ENCODE measurements at regions not wholly inside any gene's neighbourhood (a gene's known extent, or its start where the extent isn't known, plus 50 kb on each side); places are given as distances from the start of the nearest gene placed in this dataset.

DNA sequence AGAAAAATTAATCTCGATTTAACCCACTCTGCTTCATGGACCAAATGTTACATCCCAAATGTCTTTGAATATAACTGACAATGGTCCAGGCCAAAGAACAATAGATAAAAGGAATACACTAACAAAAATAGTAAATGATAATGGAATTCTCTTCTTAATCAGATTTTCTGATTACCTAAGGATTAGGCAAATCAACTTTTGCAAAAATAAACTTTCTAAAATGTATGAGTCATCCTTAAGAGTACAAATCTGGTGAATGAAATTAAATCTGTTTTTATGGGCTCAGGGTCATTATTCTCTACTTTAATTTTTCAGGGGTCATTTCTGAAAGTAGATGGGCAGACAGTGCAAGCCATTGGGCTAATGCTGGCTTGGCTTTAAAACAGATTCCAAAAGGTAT lies 102.1 kb upstream of the FAM13C start:
- TF ChIP-seq, protein P1, sequence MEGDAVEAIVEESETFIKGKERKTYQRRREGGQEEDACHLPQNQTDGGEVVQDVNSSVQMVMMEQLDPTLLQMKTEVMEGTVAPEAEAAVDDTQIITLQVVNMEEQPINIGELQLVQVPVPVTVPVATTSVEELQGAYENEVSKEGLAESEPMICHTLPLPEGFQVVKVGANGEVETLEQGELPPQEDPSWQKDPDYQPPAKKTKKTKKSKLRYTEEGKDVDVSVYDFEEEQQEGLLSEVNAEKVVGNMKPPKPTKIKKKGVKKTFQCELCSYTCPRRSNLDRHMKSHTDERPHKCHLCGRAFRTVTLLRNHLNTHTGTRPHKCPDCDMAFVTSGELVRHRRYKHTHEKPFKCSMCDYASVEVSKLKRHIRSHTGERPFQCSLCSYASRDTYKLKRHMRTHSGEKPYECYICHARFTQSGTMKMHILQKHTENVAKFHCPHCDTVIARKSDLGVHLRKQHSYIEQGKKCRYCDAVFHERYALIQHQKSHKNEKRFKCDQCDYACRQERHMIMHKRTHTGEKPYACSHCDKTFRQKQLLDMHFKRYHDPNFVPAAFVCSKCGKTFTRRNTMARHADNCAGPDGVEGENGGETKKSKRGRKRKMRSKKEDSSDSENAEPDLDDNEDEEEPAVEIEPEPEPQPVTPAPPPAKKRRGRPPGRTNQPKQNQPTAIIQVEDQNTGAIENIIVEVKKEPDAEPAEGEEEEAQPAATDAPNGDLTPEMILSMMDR (IDR thresholded peaks at IDR 0.05; ENCODE audit: low read length) = no peak
- no peak for TF ChIP-seq EZH2 (IDR thresholded peaks at IDR 0.05; ENCODE audit: borderline replicate concordance, low read length)

Measured in OCI-LY1 (cell line).